ENCODE measurements at regions not wholly inside any gene's neighbourhood (a gene's known extent, or its start where the extent isn't known, plus 50 kb on each side); places are given as distances from the start of the nearest gene placed in this dataset.

GRCh38 chr4:181650033-181650825 is 593.0 kb upstream of the TENM3 start:
- DNase-seq = no peak

GRCh38 chr4:181656748-181657147 is 586.5 kb upstream of the TENM3 start:
- DNase-seq = no peak

- DNase-seq = no peak
These were observed 584.0 kb upstream of the TENM3 start for GRCh38 chr4:181659202-181659601.

- DNase-seq = no peak
These were observed 583.3 kb upstream of the TENM3 start for GRCh38 chr4:181659876-181660275.

- no peak for DNase-seq
These were observed 582.1 kb upstream of the TENM3 start for GRCh38 chr4:181661090-181661489.

GRCh38 chr4:181661923-181662322 is 581.3 kb upstream of the TENM3 start:
- no peak for DNase-seq

- no peak for DNase-seq
These were observed 580.8 kb upstream of the TENM3 start for GRCh38 chr4:181662383-181662782.

- DNase-seq = no peak
These were observed 572.7 kb upstream of the TENM3 start for GRCh38 chr4:181670506-181670905.

GRCh38 chr4:181671672-181672071 is 571.5 kb upstream of the TENM3 start:
- no peak for DNase-seq

- DNase-seq = no peak
These were observed 570.5 kb upstream of the TENM3 start for GRCh38 chr4:181672751-181673150.

GRCh38 chr4:181674315-181674875 is 568.8 kb upstream of the TENM3 start:
- no peak for DNase-seq

- no peak for DNase-seq
These were observed 566.7 kb upstream of the TENM3 start for GRCh38 chr4:181676546-181676945.

- DNase-seq = no peak
These were observed 566.0 kb upstream of the TENM3 start for GRCh38 chr4:181677201-181677600.

GRCh38 chr4:181677621-181678020 is 565.6 kb upstream of the TENM3 start:
- no peak for DNase-seq

- DNase-seq = no peak
These were observed 563.4 kb upstream of the TENM3 start for GRCh38 chr4:181679754-181680153.

- DNase-seq = no peak
These were observed 560.7 kb upstream of the TENM3 start for GRCh38 chr4:181682367-181683047.

- DNase-seq = no peak
These were observed 558.9 kb upstream of the TENM3 start for GRCh38 chr4:181684310-181684709.

- DNase-seq = no peak
These were observed 557.7 kb upstream of the TENM3 start for GRCh38 chr4:181685461-181685860.

- DNase-seq = no peak
These were observed 557.3 kb upstream of the TENM3 start for GRCh38 chr4:181685911-181686310.

GRCh38 chr4:181687116-181687515 is 556.1 kb upstream of the TENM3 start:
- no peak for DNase-seq

GRCh38 chr4:181688432-181688831 is 554.8 kb upstream of the TENM3 start:
- no peak for DNase-seq

GRCh38 chr4:181688872-181689271 is 554.3 kb upstream of the TENM3 start:
- no peak for DNase-seq

GRCh38 chr4:181690498-181690897 is 552.7 kb upstream of the TENM3 start:
- no peak for DNase-seq

- no peak for DNase-seq
These were observed 550.2 kb upstream of the TENM3 start for GRCh38 chr4:181692965-181693364.

Data from DMS79 (cell line).